ENCODE measurements at regions not wholly inside any gene's neighbourhood (a gene's known extent, or its start where the extent isn't known, plus 50 kb on each side); places are given as distances from the start of the nearest gene placed in this dataset.

- Mint-ChIP-seq H3K4me1 (peaks cover 3% of the 10 kb centered on the region), H3K27ac (no peak overlapping the region), H3K27me3 (no peaks in the 10 kb centered on the region), H3K9me3 (peaks cover 6% of the 10 kb centered on the region), H3K4me3 (no peak overlapping the region), H3K36me3 (ENCODE audit: low read depth) (no peaks in the 10 kb centered on the region)
- no peak for ATAC-seq (replicated peaks)
These were observed 229.7 kb downstream of the PRL start for GRCh38 chr6:22067122-22067521.

GRCh38 chr6:22067671-22068070, 229.2 kb downstream of the PRL start:
- no peaks in the 10 kb centered on the region for H3K36me3 Mint-ChIP-seq (ENCODE audit: low read depth)
- no peak for ATAC-seq (replicated peaks)
- H3K9me3 Mint-ChIP-seq: peaks cover 6% of the 10 kb centered on the region
- H3K27me3 Mint-ChIP-seq: no peaks in the 10 kb centered on the region
- no peak overlapping the region for H3K4me3 Mint-ChIP-seq
- peaks cover 3% of the 10 kb centered on the region for H3K4me1 Mint-ChIP-seq
- H3K27ac Mint-ChIP-seq: no peak overlapping the region

DNA sequence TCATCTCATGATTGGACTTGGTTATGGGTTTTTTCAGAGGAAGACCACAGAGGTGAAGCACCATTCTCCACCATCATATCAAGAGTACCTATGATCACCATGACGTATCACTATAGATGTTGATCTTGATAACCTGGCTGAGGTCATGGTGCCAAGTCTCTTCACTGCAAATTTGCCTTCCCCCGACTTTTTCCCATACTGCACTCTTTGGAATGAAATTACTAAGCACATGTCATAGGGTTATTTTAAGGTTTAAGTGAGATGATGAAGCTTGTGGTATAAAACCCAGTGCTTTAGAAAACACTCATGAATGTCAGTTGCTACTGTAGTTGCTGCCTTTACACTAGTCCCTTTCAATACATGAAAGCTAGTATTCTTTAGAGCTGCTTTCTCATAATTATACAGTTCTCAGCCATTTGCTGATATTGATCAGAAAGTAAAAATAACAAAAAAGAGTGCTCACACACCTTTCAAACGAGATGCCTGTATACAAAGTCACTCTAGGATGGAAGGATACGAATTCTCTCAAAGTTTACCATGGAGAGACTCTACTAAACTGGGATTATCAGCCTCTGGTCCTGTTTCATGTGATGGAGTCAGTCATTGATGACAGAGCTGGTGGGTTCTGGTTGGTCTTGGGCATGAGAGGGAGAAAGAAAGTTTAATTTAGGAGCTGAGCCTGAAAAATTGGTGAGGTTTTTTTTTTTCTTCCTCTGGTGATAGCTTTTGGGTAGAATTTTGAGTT, 228.1 kb downstream of the PRL start:
- Mint-ChIP-seq H3K27me3 (no peaks in the 10 kb centered on the region), H3K36me3 (ENCODE audit: low read depth) (no peaks in the 10 kb centered on the region), H3K27ac (no peak overlapping the region), H3K4me3 (no peak overlapping the region), H3K9me3 (peaks cover 6% of the 10 kb centered on the region), H3K4me1 (no peaks in the 10 kb centered on the region)
- ATAC-seq (replicated peaks): peak; percentile 81

- no peak overlapping the region for H3K4me3 Mint-ChIP-seq
- no peak for ATAC-seq (replicated peaks)
- peaks cover 6% of the 10 kb centered on the region for H3K9me3 Mint-ChIP-seq
- no peak overlapping the region for H3K27ac Mint-ChIP-seq
- H3K27me3 Mint-ChIP-seq: no peaks in the 10 kb centered on the region
- H3K36me3 Mint-ChIP-seq (ENCODE audit: low read depth): no peaks in the 10 kb centered on the region
- H3K4me1 Mint-ChIP-seq: no peaks in the 10 kb centered on the region
These were observed 227.5 kb downstream of the PRL start for GRCh38 chr6:22069306-22069800.

DNA sequence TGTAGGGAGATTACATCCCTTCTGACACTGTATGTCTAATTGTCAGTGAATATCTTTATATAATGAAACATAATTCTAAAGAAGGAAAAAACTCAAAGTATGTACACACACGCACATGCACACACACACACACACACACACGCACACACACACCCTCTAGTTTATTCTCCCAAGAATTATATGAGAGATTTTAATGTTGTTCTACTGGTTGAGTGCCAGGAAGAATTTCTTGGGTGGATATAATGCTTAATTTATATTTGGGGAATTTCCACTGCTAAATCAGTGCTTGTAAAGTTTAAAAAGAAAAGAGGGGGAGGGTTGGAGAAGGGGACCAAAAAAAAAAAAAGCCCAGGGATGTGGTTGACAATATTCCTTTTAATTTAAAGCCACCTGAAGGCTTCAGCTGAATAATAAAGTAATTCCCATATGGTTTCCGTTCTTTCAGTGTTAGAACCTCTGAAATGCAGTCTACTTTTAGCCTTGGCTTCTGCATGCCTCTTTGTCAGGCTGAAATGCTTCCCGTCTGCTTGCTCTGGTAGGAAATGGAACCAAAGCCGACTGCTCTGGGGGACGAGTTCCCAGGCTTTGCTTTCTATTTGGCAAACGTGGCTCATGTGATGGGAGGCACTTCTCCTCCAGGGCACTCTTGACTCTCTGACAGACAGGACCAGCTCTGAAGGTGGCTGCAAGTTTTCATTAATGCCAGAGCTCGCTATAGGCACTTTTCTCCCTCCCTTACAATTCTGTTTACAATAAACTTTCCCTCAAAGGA, 225.4 kb downstream of the PRL start:
- no peaks in the 10 kb centered on the region for H3K36me3 Mint-ChIP-seq (ENCODE audit: low read depth)
- H3K27me3 Mint-ChIP-seq: no peaks in the 10 kb centered on the region
- H3K4me3 Mint-ChIP-seq: no peak overlapping the region
- H3K9me3 Mint-ChIP-seq: peaks cover 5% of the 10 kb centered on the region
- no peak for ATAC-seq (replicated peaks)
- no peak overlapping the region for H3K27ac Mint-ChIP-seq
- H3K4me1 Mint-ChIP-seq: no peaks in the 10 kb centered on the region

DNA sequence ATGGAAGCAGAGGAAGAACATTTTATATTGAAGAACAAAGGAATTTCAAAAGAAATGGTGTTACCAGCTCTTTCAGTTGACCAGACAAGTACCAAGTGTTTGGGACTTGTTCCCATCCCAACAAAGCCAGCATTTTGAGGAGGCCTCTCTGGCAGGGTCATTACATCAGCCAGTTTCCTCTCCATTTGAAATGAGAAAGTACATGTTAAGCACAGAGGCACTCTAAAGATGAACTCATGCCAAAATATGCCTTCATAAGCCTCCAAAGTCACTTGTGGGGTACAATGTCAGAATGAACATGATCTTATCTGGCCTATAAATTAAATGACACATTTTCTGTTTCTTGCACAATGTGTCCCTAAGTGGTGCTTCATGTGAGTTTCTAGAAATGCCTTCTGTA, 223.9 kb downstream of the PRL start:
- Mint-ChIP-seq H3K4me1 (no peaks in the 10 kb centered on the region), H3K27me3 (no peaks in the 10 kb centered on the region), H3K36me3 (ENCODE audit: low read depth) (no peaks in the 10 kb centered on the region), H3K4me3 (no peak overlapping the region), H3K27ac (no peak overlapping the region), H3K9me3 (no peaks in the 10 kb centered on the region)
- no peak for ATAC-seq (replicated peaks)

DNA sequence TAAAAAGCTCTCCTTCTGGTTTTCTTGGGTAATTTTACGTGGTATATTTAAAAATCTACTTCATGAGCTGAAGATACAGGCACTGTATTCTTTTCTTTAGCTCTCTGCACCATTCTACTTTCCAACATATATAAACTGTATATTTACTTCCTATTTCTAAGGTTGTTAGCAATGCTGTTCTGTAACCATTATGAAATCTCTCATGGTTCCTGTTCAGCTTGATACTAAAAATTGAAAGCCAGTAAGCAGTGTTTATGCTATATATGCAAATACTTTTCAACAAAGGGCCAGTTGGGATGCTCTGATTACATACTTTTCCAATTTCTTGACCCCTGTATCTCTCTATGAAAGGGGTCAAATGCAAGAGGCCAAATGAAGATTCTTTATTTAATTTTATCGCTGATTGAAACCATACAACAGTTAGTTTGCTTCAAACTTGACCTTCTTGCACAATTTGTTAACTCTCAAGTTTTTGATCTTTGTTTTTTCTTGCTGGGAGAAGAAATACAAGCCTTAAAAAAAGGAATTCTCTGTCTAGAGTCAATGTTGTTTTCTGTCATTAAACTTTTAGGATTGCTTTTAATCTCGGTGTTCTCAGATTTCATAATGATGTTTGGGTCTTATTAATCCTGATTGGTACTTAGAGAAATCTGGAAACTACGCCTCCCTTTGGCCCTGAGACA, 223.2 kb downstream of the PRL start:
- H3K4me1 Mint-ChIP-seq: no peaks in the 10 kb centered on the region
- no peaks in the 10 kb centered on the region for H3K9me3 Mint-ChIP-seq
- H3K27ac Mint-ChIP-seq: no peak overlapping the region
- ATAC-seq (replicated peaks): no peak
- H3K27me3 Mint-ChIP-seq: no peaks in the 10 kb centered on the region
- H3K36me3 Mint-ChIP-seq (ENCODE audit: low read depth): no peaks in the 10 kb centered on the region
- no peak overlapping the region for H3K4me3 Mint-ChIP-seq

DNA sequence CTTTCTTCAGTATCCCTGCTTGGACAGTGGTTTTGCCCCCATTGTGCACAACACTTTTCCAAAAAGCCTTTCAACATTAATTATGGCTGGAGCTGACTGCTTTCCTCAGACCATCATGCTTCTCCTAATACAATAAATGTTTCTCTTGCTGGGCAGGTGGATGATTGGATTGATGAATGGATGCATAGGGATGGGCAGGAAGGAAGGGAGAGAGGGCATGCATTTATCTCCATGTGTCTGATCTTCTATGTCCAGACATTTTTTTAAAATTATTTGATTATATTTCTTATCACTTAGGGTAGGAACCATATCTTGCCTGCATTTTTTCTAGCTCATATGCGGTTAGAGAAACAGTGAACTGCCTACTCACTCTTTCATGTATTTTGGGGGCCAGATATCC, 218.5 kb downstream of the PRL start:
- no peak for ATAC-seq (replicated peaks)
- no peaks in the 10 kb centered on the region for H3K27me3 Mint-ChIP-seq
- no peak overlapping the region for H3K4me3 Mint-ChIP-seq
- H3K27ac Mint-ChIP-seq: no peak overlapping the region
- no peaks in the 10 kb centered on the region for H3K9me3 Mint-ChIP-seq
- H3K36me3 Mint-ChIP-seq (ENCODE audit: low read depth): no peaks in the 10 kb centered on the region
- H3K4me1 Mint-ChIP-seq: no peaks in the 10 kb centered on the region

DNA sequence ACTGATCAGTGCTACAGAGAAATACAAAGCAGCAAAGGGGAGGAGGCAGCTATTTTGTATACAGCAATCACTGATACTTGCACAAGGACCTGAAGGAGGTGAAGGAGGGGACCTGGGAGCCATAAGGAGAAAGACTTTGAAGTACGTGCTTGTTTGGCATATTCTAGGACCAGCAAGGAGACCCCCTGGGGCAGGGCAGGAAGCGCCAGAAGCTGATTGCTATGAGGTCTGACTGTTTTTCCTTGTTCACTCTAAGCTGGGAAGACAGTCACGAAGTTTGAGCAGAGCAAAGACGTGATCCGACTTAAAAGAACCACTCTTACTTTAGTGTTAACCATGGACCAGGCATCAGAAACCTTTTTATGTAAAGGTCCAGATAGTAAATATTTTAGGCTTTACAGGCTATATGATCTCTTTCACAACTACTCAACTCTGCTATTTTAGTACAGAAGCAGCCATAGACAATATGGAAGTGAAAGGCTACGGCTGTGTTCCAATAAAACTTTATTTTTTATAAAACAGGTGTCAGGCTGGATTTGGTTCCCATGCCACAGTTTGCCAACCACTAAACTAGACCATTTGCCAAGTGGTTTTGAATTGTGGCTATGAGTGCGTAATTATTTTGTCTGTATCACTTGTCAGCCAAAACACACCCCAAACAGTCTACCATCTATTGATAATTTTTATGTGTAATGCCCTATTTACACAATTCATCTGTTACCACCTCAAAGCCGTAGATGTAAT, 217.9 kb downstream of the PRL start:
- no peak for ATAC-seq (replicated peaks)
- Mint-ChIP-seq H3K27ac (no peak overlapping the region), H3K4me3 (no peak overlapping the region), H3K36me3 (ENCODE audit: low read depth) (no peaks in the 10 kb centered on the region), H3K27me3 (no peaks in the 10 kb centered on the region), H3K4me1 (no peaks in the 10 kb centered on the region), H3K9me3 (no peaks in the 10 kb centered on the region)

GRCh38 chr6:22079783-22080182, 217.1 kb downstream of the PRL start:
- no peak for ATAC-seq (replicated peaks)
- Mint-ChIP-seq H3K4me3 (no peak overlapping the region), H3K9me3 (no peaks in the 10 kb centered on the region), H3K27ac (no peak overlapping the region), H3K4me1 (no peaks in the 10 kb centered on the region), H3K27me3 (no peaks in the 10 kb centered on the region), H3K36me3 (ENCODE audit: low read depth) (no peaks in the 10 kb centered on the region)

DNA sequence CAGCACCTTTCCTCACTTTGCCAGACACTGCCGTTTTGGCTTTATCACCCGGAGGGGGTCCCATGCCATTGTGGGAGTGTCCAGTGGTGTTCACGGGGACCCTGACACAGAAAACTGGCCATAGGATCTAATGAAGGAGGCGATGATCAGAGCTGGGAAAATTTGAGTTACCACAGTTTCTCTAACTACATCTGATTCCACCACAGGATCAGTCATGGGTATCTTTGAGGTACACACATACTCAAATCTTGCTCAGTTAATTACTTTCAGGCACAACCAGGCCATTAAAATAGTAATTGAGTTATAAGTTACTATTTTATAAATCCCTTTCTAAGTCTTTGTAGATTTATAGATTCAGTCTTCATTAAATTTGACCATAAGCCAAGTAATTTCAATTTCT, 215.1 kb downstream of the PRL start:
- no peaks in the 10 kb centered on the region for H3K27me3 Mint-ChIP-seq
- no peak overlapping the region for H3K27ac Mint-ChIP-seq

GRCh38 chr6:22082218-22082617, 214.6 kb downstream of the PRL start:
- Mint-ChIP-seq H3K27ac (no peak overlapping the region), H3K27me3 (no peaks in the 10 kb centered on the region), H3K36me3 (ENCODE audit: low read depth) (no peaks in the 10 kb centered on the region), H3K9me3 (no peaks in the 10 kb centered on the region), H3K4me1 (no peaks in the 10 kb centered on the region), H3K4me3 (no peak overlapping the region)
- ATAC-seq (replicated peaks): no peak

More for the DNA sequence above, 215.1 kb downstream of the PRL start:
- no peak for ATAC-seq (replicated peaks)
- Mint-ChIP-seq H3K4me3 (no peak overlapping the region), H3K9me3 (no peaks in the 10 kb centered on the region), H3K4me1 (no peaks in the 10 kb centered on the region), H3K36me3 (ENCODE audit: low read depth) (no peaks in the 10 kb centered on the region)

DNA sequence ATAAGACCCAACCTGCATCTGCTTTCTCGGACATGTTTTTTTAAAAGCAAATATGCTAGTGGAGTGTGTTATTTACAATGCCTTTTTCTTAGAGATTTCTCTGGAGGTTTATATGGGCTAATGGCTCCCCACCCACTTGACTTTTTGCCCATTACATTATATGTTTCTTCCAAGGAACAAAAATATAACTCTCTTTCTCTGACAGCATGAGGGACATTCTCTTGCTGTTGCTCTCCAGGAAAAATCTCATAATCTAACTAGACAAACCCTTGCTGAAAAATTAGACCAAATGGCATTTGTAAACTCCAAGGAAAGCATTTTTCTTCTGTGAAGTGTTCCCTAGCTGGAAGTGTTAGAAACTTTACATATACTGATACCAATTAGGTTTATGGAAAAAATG, 213.7 kb downstream of the PRL start:
- Mint-ChIP-seq H3K9me3 (no peaks in the 10 kb centered on the region), H3K36me3 (ENCODE audit: low read depth) (no peaks in the 10 kb centered on the region), H3K4me3 (no peak overlapping the region), H3K4me1 (no peaks in the 10 kb centered on the region), H3K27me3 (no peaks in the 10 kb centered on the region), H3K27ac (no peak overlapping the region)
- no peak for ATAC-seq (replicated peaks)

DNA sequence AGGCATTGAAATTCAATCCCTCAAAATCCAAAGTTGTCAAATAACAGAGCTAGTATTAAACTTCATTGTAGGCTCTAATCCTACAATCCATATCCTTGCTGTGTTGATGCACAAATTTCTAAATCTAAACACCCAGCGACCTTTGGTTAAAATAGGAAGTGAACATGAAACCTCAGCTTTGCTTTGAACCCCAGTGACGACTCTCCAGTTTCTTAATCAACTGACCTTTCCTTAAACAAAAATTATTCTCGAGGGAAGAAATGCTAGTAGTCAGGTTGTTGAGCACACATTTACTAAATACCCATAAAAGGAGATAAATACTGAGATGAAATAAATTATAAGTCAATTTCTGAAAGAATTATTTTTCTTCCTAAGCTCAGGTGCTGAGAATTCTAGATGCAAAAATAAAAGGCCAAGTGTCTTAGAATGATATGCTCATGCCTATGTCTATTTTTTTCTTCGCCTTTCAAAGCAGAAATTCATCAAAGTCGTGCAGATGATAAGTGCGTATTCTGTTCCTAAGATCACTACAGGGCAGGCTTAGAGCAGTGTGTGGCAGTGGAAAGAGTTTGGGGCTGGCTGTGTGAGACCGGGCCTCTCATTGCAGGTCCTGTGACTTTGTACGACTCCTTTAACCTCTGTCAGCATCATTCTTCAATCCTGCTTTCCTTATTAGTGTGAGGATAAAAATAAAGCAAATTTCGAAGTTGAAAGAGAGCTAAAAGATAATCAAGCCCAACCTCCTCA, 208.7 kb downstream of the PRL start:
- Mint-ChIP-seq H3K27ac (no peak overlapping the region), H3K36me3 (ENCODE audit: low read depth) (no peaks in the 10 kb centered on the region), H3K9me3 (no peaks in the 10 kb centered on the region), H3K27me3 (no peaks in the 10 kb centered on the region), H3K4me3 (no peak overlapping the region), H3K4me1 (no peaks in the 10 kb centered on the region)
- no peak for ATAC-seq (replicated peaks)
